Loucy (cell line): ENCODE measurements at regions not wholly inside any gene's neighbourhood (a gene's known extent, or its start where the extent isn't known, plus 50 kb on each side); places are given as distances from the start of the nearest gene placed in this dataset.

ENCODE experiments used
- CTCF ChIP-seq: fragments of 200-600 bp; sonication (generic); conservative IDR thresholded peaks from 2 replicates; pipeline ENCODE4 v1.5.1; 2014; ENCODE audit warnings: mild to moderate bottlenecking, antibody characterized with exemption, low read length
- EZH2phosphoT487 ChIP-seq: fragments of 200-600 bp; IDR thresholded peaks from 2 replicates; pipeline ENCODE4 v1.6.1; 2018; ENCODE audit warnings: antibody characterized with exemption, mild to moderate bottlenecking, moderate library complexity, borderline replicate concordance

GRCh38 chr4:126582737-126583136, 1050.0 kb upstream of the INTU start:
- TF ChIP-seq CTCF (peak; percentile 36; the same call in 1 of the 2 replicates), EZH2phosphoT487 (no peak)
